Body of pancreas (tissue), 4 donors: ENCODE measurements at regions not wholly inside any gene's neighbourhood (a gene's known extent, or its start where the extent isn't known, plus 50 kb on each side); places are given as distances from the start of the nearest gene placed in this dataset.

ENCODE experiments used
- CTCF ChIP-seq, 7 experiments: fragments of 450-650 bp in 4 of 7; fragments of 200-600 bp in 3 of 7; sonication (generic) in 3 of 7; IDR thresholded peaks; one replicate each; pipeline ENCODE4 v1.5.1; 2016 to 2019; ENCODE audit warnings: antibody characterized with exemption in 7 of 7
- POLR2A ChIP-seq, 3 donors: fragments of 450-650 bp; IDR thresholded peaks; one replicate each; pipeline ENCODE4 v1.6.1; 2016; ENCODE audit warnings: antibody characterized with exemption in 3 of 3, mild to moderate bottlenecking in 2 of 3

GRCh38 chr7:142436601-142437000 is 178.7 kb upstream of the PRSS58 start:
- TF ChIP-seq CTCF (IDR thresholded peaks at IDR 0.05) (no peak), POLR2A (IDR thresholded peaks at IDR 0.05) (no peak)
